WI38 (cell line): ENCODE measurements at regions not wholly inside any gene's neighbourhood (a gene's known extent, or its start where the extent isn't known, plus 50 kb on each side); places are given as distances from the start of the nearest gene placed in this dataset.

Experiments
- H3K4me3 ChIP-seq: 2 replicates; pipeline ENCODE4 v1.5.1; 2011; ENCODE audit warnings: low read depth, mild to moderate bottlenecking, control low read depth, low read length
- CTCF ChIP-seq: IDR thresholded peaks from 2 replicates; pipeline ENCODE4 v1.5.1; 2012; ENCODE audit warnings: low read depth, mild to moderate bottlenecking, control low read depth, low read length

GRCh38 chr1:201767339-201767738 is 61.6 kb upstream of the IPO9 start:
- H3K4me3 ChIP-seq = no peak overlapping the region
- TF ChIP-seq CTCF = no peak

GRCh38 chr1:201769072-201769471 is 59.9 kb upstream of the IPO9 start:
- no peak overlapping the region for H3K4me3 ChIP-seq
- no peak for TF ChIP-seq CTCF

GRCh38 chr1:201769966-201770365 is 59.0 kb upstream of the IPO9 start:
- H3K4me3 ChIP-seq = no peak overlapping the region
- TF ChIP-seq CTCF = no peak

GRCh38 chr1:201771466-201771865 is 57.5 kb upstream of the IPO9 start:
- TF ChIP-seq CTCF = no peak
- H3K4me3 ChIP-seq = no peak overlapping the region

GRCh38 chr1:201772178-201772577 is 56.8 kb upstream of the IPO9 start:
- no peak overlapping the region for H3K4me3 ChIP-seq
- TF ChIP-seq CTCF = no peak

- H3K4me3 ChIP-seq = no peak overlapping the region
- no peak for TF ChIP-seq CTCF
These were observed 55.2 kb upstream of the IPO9 start for GRCh38 chr1:201773764-201774163.

- no peak for TF ChIP-seq CTCF
- H3K4me3 ChIP-seq = no peak overlapping the region
These were observed 54.6 kb upstream of the IPO9 start for GRCh38 chr1:201774224-201774982.
